PC-3 (cell line): ENCODE measurements at regions not wholly inside any gene's neighbourhood (a gene's known extent, or its start where the extent isn't known, plus 50 kb on each side); places are given as distances from the start of the nearest gene placed in this dataset.

Experiments used
- ATAC-seq: fragments of 200-7000 bp; cut with Tn5 transposase; 2 replicates; pipeline ENCODE4 v1.9.1; 2020; ENCODE audit warnings: mild to moderate bottlenecking, moderate library complexity
- BruUV-seq: library from RNA; stranded (reverse); fragments of 400-500 nt; replicated peaks from 2 replicates; lab custom pipeline; 2021; lab: Mats Ljungman, UMichigan
- CTCF ChIA-PET: fragments of 300-600 bp; sonication (Branson Sonifier 250); formaldehyde crosslinking; loops from one replicate; lab custom pipeline; 2022; ENCODE audit warnings: antibody characterized with exemption; lab: Charles Lee
- POLR2A ChIA-PET: fragments of 300-600 bp; sonication (Branson Sonifier 250); formaldehyde crosslinking; loops from one replicate; lab custom pipeline; 2022; ENCODE audit warnings: antibody characterized with exemption; ENCODE audit not compliant: unreplicated experiment; lab: Charles Lee
- DNase-seq: peaks from one replicate; pipeline ENCODE4 v3.0.0-alpha.2; 2015
- H2AFZ ChIP-seq: fragments of 300-600 bp; sonication (generic); 2 replicates; pipeline ENCODE4 v1.6.0; 2016; ENCODE audit warnings: antibody characterized with exemption, low read length
- H3F3A ChIP-seq: fragments of 300-600 bp; sonication (generic); one replicate; pipeline ENCODE4 v1.6.0; 2017; ENCODE audit warnings: antibody characterized with exemption, low read length, control low read depth, mild to moderate bottlenecking; ENCODE audit not compliant: unreplicated experiment
- H3K27ac ChIP-seq: fragments of 300-600 bp; sonication (generic); 2 replicates; pipeline ENCODE4 v1.5.1; 2016; ENCODE audit warnings: mild to moderate bottlenecking, low read length
- H3K27me3 ChIP-seq: fragments of 300-600 bp; sonication (generic); 2 replicates; pipeline ENCODE4 v1.6.1; 2016; ENCODE audit warnings: low read length, mixed read lengths
- H3K36me3 ChIP-seq: fragments of 300-600 bp; sonication (generic); 2 replicates; pipeline ENCODE4 v1.6.1; 2016; ENCODE audit warnings: low read depth, mixed run types, low read length, mixed read lengths
- H3K4me1 ChIP-seq: fragments of 300-600 bp; sonication (generic); 2 replicates; pipeline ENCODE4 v1.5.1; 2016; ENCODE audit warnings: low read length; ENCODE audit not compliant: insufficient read depth
- H3K4me2 ChIP-seq: fragments of 300-600 bp; sonication (generic); 2 replicates; pipeline ENCODE4 v1.6.0; 2016; ENCODE audit warnings: low read length
- H3K4me3 ChIP-seq: fragments of 300-600 bp; sonication (generic); 2 replicates; pipeline ENCODE4 v1.5.1; 2016; ENCODE audit warnings: mild to moderate bottlenecking, low read length, mixed read lengths
- H3K79me2 ChIP-seq: fragments of 300-600 bp; sonication (generic); 2 replicates; pipeline ENCODE4 v1.6.1; 2017; ENCODE audit warnings: low read length, mixed read lengths
- H3K9ac ChIP-seq: fragments of 300-600 bp; sonication (generic); 2 replicates; pipeline ENCODE4 v1.6.0; 2016; ENCODE audit warnings: mild to moderate bottlenecking, low read length
- H3K9me2 ChIP-seq: fragments of 300-600 bp; sonication (generic); replicated peaks from 2 replicates; pipeline ENCODE4 v1.6.1; 2016; ENCODE audit warnings: mixed run types, low read length, mixed read lengths
- H3K9me3 ChIP-seq: fragments of 300-600 bp; sonication (generic); 2 replicates; pipeline ENCODE4 v1.6.1; 2016; ENCODE audit warnings: low read length, mixed read lengths
- H4K20me1 ChIP-seq: fragments of 300-600 bp; sonication (generic); 2 replicates; pipeline ENCODE4 v1.6.1; 2016; ENCODE audit warnings: low read length, mixed read lengths
- EZH2 ChIP-seq: fragments of 300-600 bp; sonication (generic); IDR thresholded peaks from one replicate; pipeline ENCODE4 v1.6.1; 2017; ENCODE audit warnings: antibody characterized with exemption, mild to moderate bottlenecking, low read length; ENCODE audit not compliant: unreplicated experiment
- EZH2phosphoT487 ChIP-seq: fragments of 300-600 bp; sonication (generic); IDR thresholded peaks from 2 replicates; pipeline ENCODE4 v1.6.1; 2018; ENCODE audit warnings: mild to moderate bottlenecking, antibody characterized with exemption, low read length, borderline replicate concordance
- intact Hi-C: fragments of 100-400 bp; cut with micrococcal nuclease; formaldehyde crosslinking; loops from 2 replicates; pipeline ENCODE4 v1.9.0; 2023
- TF ChIP-seq, protein P1 (sequence below): fragments of 300-600 bp; sonication (generic); conservative IDR thresholded peaks from 2 replicates; pipeline ENCODE4 v1.5.1; 2017; ENCODE audit warnings: antibody characterized with exemption, low read depth, mild to moderate bottlenecking, low read length

DNA sequence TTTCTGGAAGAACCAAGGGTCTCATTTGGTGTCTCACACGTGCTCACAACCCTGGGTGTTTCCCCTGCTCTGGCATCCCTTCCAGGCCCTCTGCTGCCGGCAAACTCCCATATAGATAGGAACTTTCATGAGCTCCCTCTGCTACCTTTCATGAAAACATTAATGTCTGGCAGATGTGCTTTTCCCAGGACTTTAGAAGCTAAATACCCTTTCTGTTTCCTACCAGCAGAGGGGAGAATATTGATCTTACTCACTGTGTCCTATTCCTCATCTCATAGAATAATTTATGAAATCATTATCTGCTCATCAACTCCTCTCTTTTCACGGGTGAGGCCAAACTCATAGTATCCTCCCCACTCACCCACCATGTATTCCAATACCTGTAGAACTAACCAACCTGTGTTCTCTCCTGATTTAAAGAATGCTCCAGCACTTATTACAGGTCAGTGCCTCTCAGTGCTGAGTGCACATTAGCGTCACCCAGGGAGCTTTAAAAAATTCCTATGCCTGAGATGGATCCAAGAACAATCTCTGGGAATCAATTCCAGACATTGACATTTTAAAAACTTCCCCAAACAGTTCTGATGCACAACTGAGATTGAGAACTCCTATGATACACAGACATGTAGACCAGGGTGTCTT is 298.5 kb upstream of the JAG1 start:
- DNase-seq, result no peak
- Histone ChIP-seq H3K9ac (no peak overlapping the region), H3K9me2 (no peaks in the 10 kb centered on the region), H3K9me3 (no peaks in the 10 kb centered on the region), H3K79me2 (no peaks in the 10 kb centered on the region), H3K36me3 (no peaks in the 10 kb centered on the region), H2AFZ (no peak overlapping the region), H3K4me1 (peaks cover 17% of the 10 kb centered on the region), H3F3A (no peaks in the 10 kb centered on the region), H3K4me2 (no peak overlapping the region), H3K4me3 (no peak overlapping the region), H3K27me3 (no peaks in the 10 kb centered on the region), H4K20me1 (no peaks in the 10 kb centered on the region), H3K27ac (no peak overlapping the region)
- ATAC-seq, result no peak
- intact Hi-C loops, result no loop called here
- no TSS peak for BruUV-seq
- CTCF ChIA-PET, result no interaction called here
- POLR2A ChIA-PET, result interaction anchor here (0.6 kb wide), 1 partner anchor 11 kb away, joined by 3 read pairs; no protein-coding TSS in a partner anchor
- TF ChIP-seq, protein P1, sequence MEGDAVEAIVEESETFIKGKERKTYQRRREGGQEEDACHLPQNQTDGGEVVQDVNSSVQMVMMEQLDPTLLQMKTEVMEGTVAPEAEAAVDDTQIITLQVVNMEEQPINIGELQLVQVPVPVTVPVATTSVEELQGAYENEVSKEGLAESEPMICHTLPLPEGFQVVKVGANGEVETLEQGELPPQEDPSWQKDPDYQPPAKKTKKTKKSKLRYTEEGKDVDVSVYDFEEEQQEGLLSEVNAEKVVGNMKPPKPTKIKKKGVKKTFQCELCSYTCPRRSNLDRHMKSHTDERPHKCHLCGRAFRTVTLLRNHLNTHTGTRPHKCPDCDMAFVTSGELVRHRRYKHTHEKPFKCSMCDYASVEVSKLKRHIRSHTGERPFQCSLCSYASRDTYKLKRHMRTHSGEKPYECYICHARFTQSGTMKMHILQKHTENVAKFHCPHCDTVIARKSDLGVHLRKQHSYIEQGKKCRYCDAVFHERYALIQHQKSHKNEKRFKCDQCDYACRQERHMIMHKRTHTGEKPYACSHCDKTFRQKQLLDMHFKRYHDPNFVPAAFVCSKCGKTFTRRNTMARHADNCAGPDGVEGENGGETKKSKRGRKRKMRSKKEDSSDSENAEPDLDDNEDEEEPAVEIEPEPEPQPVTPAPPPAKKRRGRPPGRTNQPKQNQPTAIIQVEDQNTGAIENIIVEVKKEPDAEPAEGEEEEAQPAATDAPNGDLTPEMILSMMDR, result peak; percentile 30; the same call in 1 of the 2 replicates
- no peak for TF ChIP-seq EZH2

GRCh38 chr20:10976051-10976450 is 302.3 kb upstream of the JAG1 start:
- Histone ChIP-seq H4K20me1 (no peaks in the 10 kb centered on the region), H3K79me2 (no peaks in the 10 kb centered on the region), H3K36me3 (no peaks in the 10 kb centered on the region), H3K4me1 (no peaks in the 10 kb centered on the region), H3K4me3 (no peak overlapping the region), H3K27me3 (no peaks in the 10 kb centered on the region), H2AFZ (no peak overlapping the region), H3K9me2 (no peaks in the 10 kb centered on the region), H3F3A (no peaks in the 10 kb centered on the region), H3K4me2 (no peak overlapping the region), H3K9ac (no peak overlapping the region), H3K27ac (no peak overlapping the region), H3K9me3 (no peaks in the 10 kb centered on the region)
- intact Hi-C loops, result no loop called here
- no peak for DNase-seq
- ATAC-seq, result no peak
- ChIA-PET CTCF (no interaction called here), POLR2A (no interaction called here)
- TF ChIP-seq, protein P1, result no peak
- no peak for TF ChIP-seq EZH2
- TF ChIP-seq EZH2phosphoT487, result no peak
- BruUV-seq, result no TSS peak

DNA sequence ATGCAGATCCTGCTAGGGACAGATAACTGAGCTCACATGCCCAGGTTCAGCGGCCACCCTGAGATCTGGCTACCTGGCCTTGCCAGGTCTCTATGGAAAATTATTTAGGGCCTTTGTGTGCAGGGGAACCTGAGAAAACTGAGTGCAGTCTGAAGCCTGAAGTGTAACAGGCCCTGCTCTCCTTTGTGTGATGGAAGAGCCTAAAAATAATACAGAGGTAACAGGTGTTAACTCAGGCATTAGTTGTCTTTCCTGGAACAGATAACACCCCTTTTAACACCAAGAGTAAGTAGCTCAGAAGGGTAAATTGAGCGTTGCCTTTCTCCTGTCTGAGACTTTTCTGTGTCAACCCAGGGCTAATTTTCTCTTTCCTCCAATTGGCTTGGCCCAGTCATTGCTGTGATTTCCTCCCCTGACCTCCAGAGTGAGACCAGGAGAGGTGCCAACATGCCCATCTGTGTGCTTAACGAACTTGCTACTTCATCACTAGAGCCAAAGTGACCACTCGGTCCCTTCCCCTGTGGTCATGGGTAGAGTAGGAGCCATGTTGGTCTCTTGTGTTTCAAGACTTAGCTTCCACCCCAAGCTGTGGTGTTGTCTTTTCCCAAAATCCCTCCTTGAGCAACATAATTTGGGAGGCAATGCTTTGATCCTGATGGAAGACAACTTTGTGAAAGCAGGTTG is 304.4 kb upstream of the JAG1 start:
- intact Hi-C loops, result no loop called here
- H3K9me3 ChIP-seq, result no peaks in the 10 kb centered on the region
- H3K27me3 ChIP-seq, result no peaks in the 10 kb centered on the region
- no peaks in the 10 kb centered on the region for H3K36me3 ChIP-seq
- no peak overlapping the region for H3K27ac ChIP-seq
- H3K9me2 ChIP-seq, result no peaks in the 10 kb centered on the region
- POLR2A ChIA-PET, result no interaction called here
- no TSS peak for BruUV-seq
- H3K9ac ChIP-seq, result no peak overlapping the region
- H3K4me1 ChIP-seq, result peaks cover 8% of the 10 kb centered on the region; the same call in 1 of the 2 replicates
- H3K79me2 ChIP-seq, result no peaks in the 10 kb centered on the region
- DNase-seq (no peak), ATAC-seq (no peak)
- no peaks in the 10 kb centered on the region for H3F3A ChIP-seq
- no peak overlapping the region for H3K4me2 ChIP-seq
- CTCF ChIA-PET, result no interaction called here
- no peaks in the 10 kb centered on the region for H4K20me1 ChIP-seq
- H2AFZ ChIP-seq, result no peak overlapping the region
- no peak overlapping the region for H3K4me3 ChIP-seq
- TF ChIP-seq, protein P1, result no peak
- TF ChIP-seq EZH2, result no peak
